Upper lobe of left lung (tissue), 6 donors: ENCODE measurements at regions not wholly inside any gene's neighbourhood (a gene's known extent, or its start where the extent isn't known, plus 50 kb on each side); places are given as distances from the start of the nearest gene placed in this dataset.

ENCODE experiments used
- ATAC-seq, 2 donors: fragments of 200-7000 bp; cut with Tn5 transposase; one replicate each; pipeline ENCODE4 v1.9.1; 2022; ENCODE audit warnings: mild to moderate bottlenecking in 2 of 2, moderate library complexity in 2 of 2; ENCODE audit not compliant: low FRiP score in 2 of 2
- DNase-seq, 2 donors: peaks; one replicate each; pipeline ENCODE4 v3.0.0-alpha.2; 2019 to 2020
- H3K27ac ChIP-seq, 4 donors: fragments of 200-600 bp; sonication (generic); one replicate each; pipeline ENCODE4 v1.5.1; 2016 to 2019
- H3K27me3 ChIP-seq, 4 donors: fragments of 200-600 bp; sonication (generic); one replicate each; pipeline ENCODE4 v1.5.1; 2017 to 2019
- H3K36me3 ChIP-seq, 4 donors: fragments of 200-600 bp; sonication (generic); one replicate each; pipeline ENCODE4 v1.5.1; 2016 to 2019
- H3K4me1 ChIP-seq, 4 donors: fragments of 200-600 bp; sonication (generic); one replicate each; pipeline ENCODE4 v1.5.1; 2018 to 2019
- H3K4me3 ChIP-seq, 4 donors: fragments of 200-600 bp; sonication (generic); one replicate each; pipeline ENCODE4 v1.5.1; 2017 to 2019; ENCODE audit warnings: mild to moderate bottlenecking in 2 of 4, moderate library complexity in 1 of 4
- H3K9me3 ChIP-seq, 4 donors: fragments of 200-600 bp; sonication (generic); one replicate each; pipeline ENCODE4 v1.5.1; 2018 to 2019
- EP300 ChIP-seq, 4 donors: sonication (generic); formaldehyde crosslinking; IDR thresholded peaks; one replicate each; pipeline ENCODE4 v1.5.1; 2017; ENCODE audit warnings: antibody characterized with exemption in 4 of 4, control low read depth in 2 of 4
- POLR2A ChIP-seq, 4 donors: fragments of 450-650 bp; IDR thresholded peaks; one replicate each; pipeline ENCODE4 v1.5.1; 2016 to 2017; ENCODE audit warnings: antibody characterized with exemption in 4 of 4, mild to moderate bottlenecking in 2 of 4
- POLR2AphosphoS5 ChIP-seq, 2 donors: sonication (generic); formaldehyde crosslinking; IDR thresholded peaks; one replicate each; pipeline ENCODE4 v1.5.1; 2017; ENCODE audit warnings: antibody characterized with exemption in 2 of 2
- WGBS, 2 donors: methylation state at CpG; one replicate each; pipeline ENCODE4 v1.1.5; 2017 to 2018; 5-methylcytosine and 5-hydroxymethylcytosine counted together
- TF ChIP-seq, protein P1 (sequence below), 6 experiments: fragments of 450-650 bp in 4 of 6; fragments of 200-600 bp in 2 of 6; sonication (generic) in 2 of 6; IDR thresholded peaks; one replicate each; pipeline ENCODE4 v1.5.1; 2016 to 2019; ENCODE audit warnings: antibody characterized with exemption in 6 of 6
- donor health status: DM: no; HTN: no; CAD: no; lungs with moderate emphysema.
- donor health status: DM: no; HTN: yes; CAD: no; lungs with severe emphysema.

DNA sequence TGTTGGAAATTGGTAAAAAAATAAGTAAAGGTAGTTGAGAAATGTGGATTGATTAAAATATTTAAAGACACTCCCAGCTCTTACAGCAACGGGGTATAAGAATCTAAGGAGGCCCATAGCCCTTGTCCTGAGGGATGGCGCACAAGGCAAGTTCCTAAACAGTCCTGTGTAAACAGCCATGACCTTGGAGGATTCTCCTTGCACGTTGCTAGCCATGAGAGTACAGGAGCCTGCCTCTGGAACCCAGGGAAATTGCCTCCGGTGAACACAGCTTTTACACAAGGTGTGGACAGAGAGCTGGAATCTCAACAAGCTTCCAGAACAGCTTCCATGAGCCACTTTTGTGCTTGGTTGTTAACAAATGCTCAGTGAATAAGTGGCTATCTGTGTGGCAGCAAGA, 378.2 kb downstream of the FOXO1 start:
- Histone ChIP-seq H3K4me1 (no peaks in the 10 kb centered on the region), H3K27me3 (no peaks in the 10 kb centered on the region), H3K9me3 (no peaks in the 10 kb centered on the region), H3K36me3 (no peaks in the 10 kb centered on the region), H3K27ac (no peak overlapping the region), H3K4me3 (no peak overlapping the region)
- DNase-seq (no peak), ATAC-seq (no peak)
- TF ChIP-seq POLR2AphosphoS5 (IDR thresholded peaks at IDR 0.05) (no peak), EP300 (IDR thresholded peaks at IDR 0.05) (no peak), POLR2A (IDR thresholded peaks at IDR 0.05) (no peak)
- TF ChIP-seq, protein P1, sequence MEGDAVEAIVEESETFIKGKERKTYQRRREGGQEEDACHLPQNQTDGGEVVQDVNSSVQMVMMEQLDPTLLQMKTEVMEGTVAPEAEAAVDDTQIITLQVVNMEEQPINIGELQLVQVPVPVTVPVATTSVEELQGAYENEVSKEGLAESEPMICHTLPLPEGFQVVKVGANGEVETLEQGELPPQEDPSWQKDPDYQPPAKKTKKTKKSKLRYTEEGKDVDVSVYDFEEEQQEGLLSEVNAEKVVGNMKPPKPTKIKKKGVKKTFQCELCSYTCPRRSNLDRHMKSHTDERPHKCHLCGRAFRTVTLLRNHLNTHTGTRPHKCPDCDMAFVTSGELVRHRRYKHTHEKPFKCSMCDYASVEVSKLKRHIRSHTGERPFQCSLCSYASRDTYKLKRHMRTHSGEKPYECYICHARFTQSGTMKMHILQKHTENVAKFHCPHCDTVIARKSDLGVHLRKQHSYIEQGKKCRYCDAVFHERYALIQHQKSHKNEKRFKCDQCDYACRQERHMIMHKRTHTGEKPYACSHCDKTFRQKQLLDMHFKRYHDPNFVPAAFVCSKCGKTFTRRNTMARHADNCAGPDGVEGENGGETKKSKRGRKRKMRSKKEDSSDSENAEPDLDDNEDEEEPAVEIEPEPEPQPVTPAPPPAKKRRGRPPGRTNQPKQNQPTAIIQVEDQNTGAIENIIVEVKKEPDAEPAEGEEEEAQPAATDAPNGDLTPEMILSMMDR (IDR thresholded peaks at IDR 0.05): no peak
- WGBS, 2 donors: 62 to 67% methylated on average over 4 of the region's 4 CpGs

DNA sequence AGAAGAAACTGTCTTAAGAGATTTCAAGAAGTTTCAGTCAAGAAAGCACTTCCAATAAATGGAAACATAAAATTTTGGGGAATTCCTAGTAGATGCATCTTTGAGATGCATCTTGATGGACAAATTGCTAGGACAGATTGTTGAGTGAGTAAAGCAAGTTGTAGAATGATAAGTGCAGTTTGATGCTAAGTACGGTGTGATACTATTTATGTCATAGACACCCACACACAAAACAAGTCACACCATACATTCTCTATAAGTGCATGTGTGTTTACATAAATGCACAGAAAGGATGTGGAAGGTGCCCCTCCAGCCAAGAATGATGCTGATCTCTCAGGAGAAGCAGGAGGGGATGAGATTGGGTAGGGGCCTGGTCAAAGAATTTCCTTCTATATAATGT, 375.7 kb downstream of the FOXO1 start:
- peaks cover 0 to 2% (median 0%) of the 10 kb centered on the region in 4 donors for H3K9me3 ChIP-seq
- ATAC-seq: no peak
- no peak overlapping the region for H3K4me3 ChIP-seq
- TF ChIP-seq EP300 (IDR thresholded peaks at IDR 0.05) (no peak), POLR2A (IDR thresholded peaks at IDR 0.05) (no peak), POLR2AphosphoS5 (IDR thresholded peaks at IDR 0.05) (no peak)
- TF ChIP-seq, protein P1 (IDR thresholded peaks at IDR 0.05): no peak
- H3K27me3 ChIP-seq: no peaks in the 10 kb centered on the region
- no peaks in the 10 kb centered on the region for H3K36me3 ChIP-seq
- 77 to 81% methylated on average over 1 of the region's 1 CpG for WGBS, 2 donors
- no peaks in the 10 kb centered on the region for H3K4me1 ChIP-seq
- no peak for DNase-seq
- no peak overlapping the region for H3K27ac ChIP-seq

DNA sequence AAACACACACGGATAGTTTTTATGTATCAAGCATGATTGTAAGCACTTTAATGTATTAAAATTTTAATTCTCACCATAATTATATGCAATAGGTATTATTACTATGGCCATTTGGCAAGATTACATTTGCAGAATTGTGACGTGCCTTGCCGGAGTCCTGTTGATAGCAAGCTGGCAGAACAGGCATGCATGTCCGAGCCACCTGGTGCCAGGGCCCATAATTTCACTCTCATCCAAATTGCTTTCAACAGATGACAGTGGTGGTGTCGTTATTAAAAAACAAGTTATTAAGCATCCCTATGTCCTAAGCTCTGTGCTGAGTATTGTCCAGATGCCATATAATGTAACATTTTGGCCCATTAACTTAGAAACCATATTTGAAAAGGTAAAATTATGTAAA, 374.3 kb downstream of the FOXO1 start:
- Histone ChIP-seq H3K27ac (no peak overlapping the region), H3K27me3 (no peaks in the 10 kb centered on the region), H3K9me3 (peaks cover 0 to 14% (median 5%) of the 10 kb centered on the region in 4 donors), H3K4me1 (no peaks in the 10 kb centered on the region), H3K4me3 (no peak overlapping the region), H3K36me3 (no peaks in the 10 kb centered on the region)
- DNase-seq: no peak
- WGBS, 2 donors: 91 to 94% methylated on average over 5 of the region's 5 CpGs
- TF ChIP-seq POLR2AphosphoS5 (IDR thresholded peaks at IDR 0.05) (no peak), POLR2A (IDR thresholded peaks at IDR 0.05) (no peak), EP300 (IDR thresholded peaks at IDR 0.05) (no peak)
- TF ChIP-seq, protein P1 (IDR thresholded peaks at IDR 0.05): no peak
- no peak for ATAC-seq

DNA sequence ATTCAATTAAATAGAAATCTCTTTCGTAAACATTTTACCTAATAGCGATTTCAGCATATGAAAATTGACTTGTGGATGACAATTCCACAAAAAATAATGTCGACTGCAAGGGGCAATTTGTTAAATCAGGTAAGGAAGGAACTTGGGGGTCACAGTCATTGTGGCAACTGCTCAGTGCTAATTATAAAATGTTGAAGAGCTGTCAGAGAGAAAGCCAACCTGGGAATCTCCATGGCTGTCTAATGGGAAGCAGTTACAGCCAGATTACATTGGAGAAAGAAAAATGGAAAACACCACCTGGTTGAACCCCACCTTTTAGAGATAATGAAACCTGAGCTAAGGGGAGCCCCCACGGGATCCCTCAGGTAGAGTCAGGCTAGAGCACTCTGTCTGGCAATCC, 373.9 kb downstream of the FOXO1 start:
- H3K27me3 ChIP-seq: no peaks in the 10 kb centered on the region
- no peak for ATAC-seq
- WGBS, 2 donors: 74 to 82% methylated on average over 4 of the region's 4 CpGs
- H3K36me3 ChIP-seq: no peaks in the 10 kb centered on the region
- H3K4me1 ChIP-seq: no peaks in the 10 kb centered on the region
- H3K4me3 ChIP-seq: no peak overlapping the region
- peaks cover 0 to 14% (median 5%) of the 10 kb centered on the region in 4 donors for H3K9me3 ChIP-seq
- H3K27ac ChIP-seq: no peak overlapping the region
- TF ChIP-seq POLR2A (IDR thresholded peaks at IDR 0.05) (no peak), EP300 (IDR thresholded peaks at IDR 0.05) (no peak), POLR2AphosphoS5 (IDR thresholded peaks at IDR 0.05) (no peak)
- TF ChIP-seq, protein P1 (IDR thresholded peaks at IDR 0.05): no peak
- DNase-seq: no peak

DNA sequence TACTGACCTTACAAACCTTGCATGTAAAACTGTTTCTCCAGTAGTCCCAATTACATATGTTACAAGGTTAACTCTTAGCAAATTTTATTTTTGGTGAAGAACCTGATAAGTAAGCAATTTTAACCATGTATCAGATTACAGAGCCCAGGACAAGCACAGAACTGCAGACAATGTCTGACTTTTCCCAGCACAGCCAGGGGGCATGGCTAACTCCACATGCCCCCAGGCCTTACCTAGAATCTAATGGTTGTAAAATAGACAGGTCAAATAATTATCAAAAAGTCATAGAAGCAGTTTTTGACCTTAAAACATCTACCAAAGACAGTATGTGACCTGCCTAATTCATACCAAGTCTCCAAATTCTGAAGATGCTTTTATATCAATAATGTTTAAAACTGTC, 364.1 kb downstream of the FOXO1 start:
- ATAC-seq (no peak), DNase-seq (no peak)
- TF ChIP-seq POLR2AphosphoS5 (IDR thresholded peaks at IDR 0.05) (no peak), POLR2A (IDR thresholded peaks at IDR 0.05) (no peak), EP300 (IDR thresholded peaks at IDR 0.05) (no peak)
- TF ChIP-seq, protein P1 (IDR thresholded peaks at IDR 0.05): no peak
- H3K27me3 ChIP-seq: no peaks in the 10 kb centered on the region
- H3K9me3 ChIP-seq: peaks cover 0 to 6% (median 4%) of the 10 kb centered on the region in 4 donors
- no peaks in the 10 kb centered on the region for H3K36me3 ChIP-seq
- no peak overlapping the region for H3K27ac ChIP-seq
- H3K4me1 ChIP-seq: no peaks in the 10 kb centered on the region
- H3K4me3 ChIP-seq: no peak overlapping the region
